ENCODE measurements at regions not wholly inside any gene's neighbourhood (a gene's known extent, or its start where the extent isn't known, plus 50 kb on each side); places are given as distances from the start of the nearest gene placed in this dataset.

GRCh38 chr5:139740992-139741672, 54.5 kb upstream of the PSD2 start:
- TF ChIP-seq CTCF (IDR thresholded peaks at IDR 0.05), result no peak
- no peak for TF ChIP-seq EP300 (IDR thresholded peaks at IDR 0.05; ENCODE audit: low read depth)
- no peak for TF ChIP-seq POLR2A (IDR thresholded peaks at IDR 0.05)
- no peak for TF ChIP-seq POLR2AphosphoS5 (IDR thresholded peaks at IDR 0.05)
